Renal cortical epithelial cell (primary cell): ENCODE measurements at regions not wholly inside any gene's neighbourhood (a gene's known extent, or its start where the extent isn't known, plus 50 kb on each side); places are given as distances from the start of the nearest gene placed in this dataset.

Experiments
- DNase-seq: peaks from one replicate; pipeline ENCODE4 v3.0.0-alpha.2; 2011; ENCODE audit warnings: low read depth

DNA sequence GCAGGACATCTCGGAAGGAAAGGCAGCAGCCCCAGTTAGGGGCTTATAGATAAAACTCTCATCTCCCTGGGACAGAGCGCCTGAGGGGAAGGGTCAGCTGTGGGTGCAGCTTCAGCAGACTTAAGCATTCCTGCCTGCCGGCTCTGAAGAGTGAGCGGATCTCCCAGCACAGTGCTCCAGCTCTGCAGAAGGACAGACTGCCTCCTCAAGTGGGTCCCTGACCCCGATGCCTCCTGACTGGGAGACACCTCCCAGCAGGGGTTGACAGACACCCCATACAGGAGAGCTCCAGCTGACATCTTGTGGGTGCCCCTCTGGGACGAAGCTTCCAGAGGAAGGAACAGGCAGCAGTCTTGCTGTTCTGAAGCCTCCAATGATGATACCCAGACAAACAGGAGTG lies 117.1 kb upstream of the POT1 start:
- DNase-seq: no peak

- no peak for DNase-seq
Observed at GRCh38 chr7:125033506-125033905, 103.9 kb upstream of the POT1 start.

GRCh38 chr7:125032943-125033342 lies 103.3 kb upstream of the POT1 start:
- no peak for DNase-seq

DNA sequence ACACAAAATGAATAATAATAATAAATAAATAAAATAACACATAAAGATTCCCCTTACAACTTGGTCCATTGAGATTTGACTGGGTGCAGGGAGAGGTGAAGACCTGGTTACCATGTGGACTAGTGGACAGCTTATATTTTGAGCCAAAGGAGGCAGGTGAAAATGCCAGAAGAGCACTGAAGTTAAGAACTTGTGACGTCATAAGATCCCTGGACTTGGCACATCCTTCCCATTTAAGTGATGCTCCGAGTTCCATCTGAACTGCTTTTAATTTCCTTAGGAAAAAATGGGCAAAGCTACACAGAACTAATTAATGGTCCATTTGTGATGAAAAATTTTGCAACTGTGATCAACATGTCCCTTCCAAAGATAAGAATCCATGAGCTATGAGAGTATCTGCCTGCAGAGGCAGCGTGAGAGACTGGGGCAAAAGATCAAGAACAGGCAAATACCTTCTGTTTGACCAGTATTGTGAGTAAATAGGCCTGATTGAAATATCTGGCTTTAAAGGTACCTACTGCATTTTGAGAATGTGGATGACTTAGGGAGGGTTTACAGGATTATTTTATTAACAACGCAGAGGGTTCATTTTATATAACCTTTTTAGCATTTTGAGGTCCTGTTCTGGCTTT lies 101.2 kb upstream of the POT1 start:
- DNase-seq: no peak

DNA sequence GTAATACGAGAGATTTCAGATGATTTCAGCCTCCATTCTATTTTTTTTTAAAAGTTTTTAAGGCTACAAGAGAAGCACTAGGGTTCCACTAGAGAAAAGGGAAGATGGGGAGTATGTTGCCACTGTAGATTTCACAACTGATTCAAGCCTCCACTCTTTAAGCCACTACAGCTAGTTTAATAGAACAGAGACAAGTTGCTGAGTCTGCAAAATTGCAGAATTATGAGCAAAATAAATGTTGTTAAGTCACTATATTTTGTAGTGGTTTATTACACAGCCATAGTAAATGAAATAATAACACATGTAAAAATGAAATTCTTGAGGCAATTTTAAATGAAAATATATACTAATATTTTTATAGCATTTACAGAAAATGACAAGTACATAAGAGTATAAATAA lies 96.0 kb upstream of the POT1 start:
- DNase-seq: no peak

GRCh38 chr7:125020801-125021200 lies 91.2 kb upstream of the POT1 start:
- no peak for DNase-seq

GRCh38 chr7:125010540-125010939 lies 80.9 kb upstream of the POT1 start:
- DNase-seq: no peak

- DNase-seq: peak; percentile 18
Observed at GRCh38 chr7:124996778-124997177, 67.2 kb upstream of the POT1 start.

GRCh38 chr7:124992851-124993562 lies 63.4 kb upstream of the POT1 start:
- peak; percentile 86 for DNase-seq

DNA sequence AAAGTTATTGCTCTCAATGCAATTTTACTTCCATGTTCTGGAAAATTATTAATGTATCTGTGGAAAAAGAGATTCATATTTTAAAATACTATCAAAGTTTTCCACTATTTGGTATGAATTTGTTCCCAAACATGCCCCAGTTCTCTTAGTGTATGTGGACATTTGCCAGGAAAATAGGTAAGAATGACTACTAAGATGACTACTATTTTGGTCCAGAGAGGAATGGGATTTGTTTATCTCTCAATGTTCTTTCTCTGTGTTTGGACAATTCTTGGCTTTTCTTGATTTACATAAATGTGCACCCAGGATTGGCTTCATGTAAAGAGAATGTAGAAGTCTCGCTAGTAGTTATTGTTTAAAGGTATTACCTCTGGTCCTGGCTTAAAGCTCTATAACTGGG lies 60.3 kb upstream of the POT1 start:
- no peak for DNase-seq
